HCT116 (cell line): ENCODE measurements at regions not wholly inside any gene's neighbourhood (a gene's known extent, or its start where the extent isn't known, plus 50 kb on each side); places are given as distances from the start of the nearest gene placed in this dataset.

ENCODE experiments used
- ATAC-seq: fragments of 200-7000 bp; cut with Tn5 transposase; 2 replicates; pipeline ENCODE4 v1.9.1; 2020; ENCODE audit warnings: mild to moderate bottlenecking, moderate library complexity
- BruUV-seq: library from RNA; stranded (reverse); fragments of 400-500 nt; replicated peaks from 2 replicates; lab custom pipeline; 2021; lab: Mats Ljungman, UMichigan
- CTCF ChIA-PET: fragments of 300-600 bp; sonication (Branson Sonifier 250); formaldehyde crosslinking; loops from one replicate; lab custom pipeline; 2021; ENCODE audit warnings: antibody characterized with exemption; lab: Charles Lee
- POLR2A ChIA-PET: fragments of 300-600, 350-600 bp; sonication (Branson Sonifier 250); formaldehyde crosslinking; loops from one replicate; lab custom pipeline; 2021; ENCODE audit warnings: antibody characterized with exemption; lab: Charles Lee
- RAD21 ChIA-PET, 2 experiments: fragments of 300-600 bp; sonication (Branson Sonifier 250); formaldehyde crosslinking; loops; one replicate each; lab custom pipeline; 2023; ENCODE audit warnings: low total read pairs in 2 of 2; ENCODE audit not compliant: uncharacterized antibody in 2 of 2, unreplicated experiment in 2 of 2, low non-redundant PET in 1 of 2; lab: Charles Lee
- DNase-seq: peaks from one replicate; pipeline ENCODE4 v3.0.0-alpha.2; 2010; ENCODE audit warnings: low read depth, low spot score
- H2AFZ ChIP-seq: fragments of 200-600 bp; shearing (Covaris generic), sonication (generic); 2 replicates; pipeline ENCODE4 v1.6.1; 2017; ENCODE audit warnings: low read depth, mixed run types, mixed read lengths, antibody characterized with exemption, low read length; ENCODE audit not compliant: poor library complexity, severe bottlenecking
- H3K27ac ChIP-seq: 2 replicates; pipeline ENCODE4 v1.5.1; 2012; ENCODE audit warnings: low read depth, low read length
- H3K27me3 ChIP-seq: fragments of 200-600 bp; sonication (generic); 2 replicates; pipeline ENCODE4 v1.6.1; 2016; ENCODE audit warnings: mixed run types, low read length, mixed read lengths; ENCODE audit not compliant: insufficient read depth
- H3K36me3 ChIP-seq, 2 experiments: fragments of 200-500 bp in 1 of 2; fragments of 200-600 bp in 1 of 2; sonication (Bioruptor generic) in 1 of 2; sonication (generic) in 1 of 2; 2 replicates each; pipeline versions ENCODE4 v1.5.1 to v1.6.1; 2014 to 2016; ENCODE audit warnings: low read length in 2 of 2, inconsistent platforms in 1 of 2, mixed read lengths in 1 of 2, mixed run types in 1 of 2; ENCODE audit not compliant: insufficient read depth in 2 of 2, control insufficient read depth in 1 of 2
- H3K4me1 ChIP-seq, 2 experiments: fragments of 200-600 bp in 1 of 2; sonication (generic) in 1 of 2; 2 replicates each; pipeline versions ENCODE4 v1.5.1 to v1.6.1; 2012 to 2017; ENCODE audit warnings: low read length in 2 of 2, inconsistent platforms in 1 of 2, mild to moderate bottlenecking in 1 of 2, mixed read lengths in 1 of 2, mixed run types in 1 of 2, moderate library complexity in 1 of 2; ENCODE audit not compliant: insufficient read depth in 2 of 2, control insufficient read depth in 1 of 2
- H3K4me2 ChIP-seq: fragments of 200-600 bp; sonication (generic); 2 replicates; pipeline ENCODE4 v1.6.1; 2017; ENCODE audit warnings: mixed run types, low read length, mixed read lengths
- H3K4me3 ChIP-seq, 2 experiments: fragments of 200-600 bp in 1 of 2; sonication (generic) in 1 of 2; replicated peaks in 1 of 2; 2 replicates each; pipeline ENCODE4 v1.5.1; 2011 to 2016; ENCODE audit warnings: low read length in 2 of 2, control low read depth in 1 of 2, low read depth in 1 of 2, mild to moderate bottlenecking in 1 of 2, mixed read lengths in 1 of 2, mixed run types in 1 of 2
- H3K79me2 ChIP-seq: fragments of 200-600 bp; sonication (generic); 2 replicates; pipeline ENCODE4 v1.6.1; 2017; ENCODE audit warnings: mild to moderate bottlenecking, mixed run types, low read length, moderate library complexity, mixed read lengths; ENCODE audit not compliant: insufficient read depth
- H3K9ac ChIP-seq: fragments of 200-600 bp; sonication (generic); 2 replicates; pipeline ENCODE4 v1.6.1; 2016; ENCODE audit warnings: low read length, mixed read lengths
- H3K9me2 ChIP-seq: fragments of 200-600 bp; sonication (generic), shearing (Covaris generic); 2 replicates; pipeline ENCODE4 v1.6.1; 2017; ENCODE audit warnings: mixed run types, mild to moderate bottlenecking, moderate library complexity; ENCODE audit not compliant: insufficient read depth
- H3K9me3 ChIP-seq, 2 experiments: fragments of 200-500 bp in 1 of 2; fragments of 200-600 bp in 1 of 2; sonication (Bioruptor generic) in 1 of 2; sonication (generic) in 1 of 2; 2 replicates each; pipeline ENCODE4 v1.6.1; 2014 to 2017; ENCODE audit warnings: low read length in 2 of 2, mixed read lengths in 2 of 2, inconsistent platforms in 1 of 2, low read depth in 1 of 2, mild to moderate bottlenecking in 1 of 2, mixed run types in 1 of 2, moderate library complexity in 1 of 2; ENCODE audit not compliant: control insufficient read depth in 1 of 2, insufficient read depth in 1 of 2
- H4K20me1 ChIP-seq: fragments of 200-600 bp; sonication (generic), shearing (Covaris generic); 2 replicates; pipeline ENCODE4 v1.6.1; 2017; ENCODE audit warnings: mixed run types, mild to moderate bottlenecking, moderate library complexity; ENCODE audit not compliant: insufficient read depth
- ATF3 ChIP-seq: IDR thresholded peaks from 2 replicates; pipeline ENCODE4 v1.6.1; 2012
- CBX3 ChIP-seq: IDR thresholded peaks from 2 replicates; pipeline ENCODE4 v1.6.1; 2012; ENCODE audit warnings: low read depth
- CTCF ChIP-seq, 3 experiments: fragments of 200-600 bp in 1 of 3; sonication (generic) in 1 of 3; IDR thresholded peaks in 2 of 3; conservative IDR thresholded peaks in 1 of 3; 2 replicates each; pipeline ENCODE4 v1.5.1; 2012 to 2017; ENCODE audit warnings: low read depth in 2 of 3, low read length in 2 of 3, antibody characterized with exemption in 1 of 3, borderline replicate concordance in 1 of 3, control low read depth in 1 of 3, mild to moderate bottlenecking in 1 of 3, mixed read lengths in 1 of 3, mixed run types in 1 of 3, moderate library complexity in 1 of 3; ENCODE audit not compliant: insufficient read depth in 1 of 3
- ELF1 ChIP-seq: IDR thresholded peaks from 2 replicates; pipeline ENCODE4 v1.6.1; 2012; ENCODE audit warnings: low read depth, borderline replicate concordance
- EZH2 ChIP-seq: fragments of 200-600 bp; sonication (generic); IDR thresholded peaks from 2 replicates; pipeline ENCODE4 v1.6.1; 2017; ENCODE audit warnings: antibody characterized with exemption, mixed run types
- FOSL1 ChIP-seq: IDR thresholded peaks from 2 replicates; pipeline ENCODE4 v1.6.1; 2012; ENCODE audit warnings: low read depth
- RAD21 ChIP-seq: IDR thresholded peaks from 2 replicates; pipeline ENCODE4 v1.6.1; 2012; ENCODE audit warnings: low read depth, mild to moderate bottlenecking
- SIN3A ChIP-seq: IDR thresholded peaks from 2 replicates; pipeline ENCODE4 v1.6.1; 2012; ENCODE audit warnings: low read depth
- TCF7L2 ChIP-seq: IDR thresholded peaks from 2 replicates; pipeline ENCODE4 v1.7.0; 2011; ENCODE audit warnings: borderline replicate concordance, inconsistent platforms; ENCODE audit not compliant: insufficient read depth, insufficient read length; ENCODE audit errors: extremely low read depth
- YY1 ChIP-seq: IDR thresholded peaks from 2 replicates; pipeline ENCODE4 v1.6.1; 2011; ENCODE audit warnings: low read length, low read depth, moderate library complexity, mild to moderate bottlenecking; ENCODE audit not compliant: insufficient replicate concordance; ENCODE audit errors: extremely low read depth
- ZBTB33 ChIP-seq: IDR thresholded peaks from 2 replicates; pipeline ENCODE4 v1.6.1; 2011; ENCODE audit warnings: mild to moderate bottlenecking, low read length, moderate library complexity; ENCODE audit not compliant: insufficient replicate concordance; ENCODE audit errors: extremely low read depth
- ZFX ChIP-seq: fragments of 450-650 bp; IDR thresholded peaks from 2 replicates; pipeline ENCODE4 v1.6.1; 2017
- intact Hi-C: fragments of 100-400 bp; cut with micrococcal nuclease; formaldehyde crosslinking; loops from 2 replicates; pipeline ENCODE4 v1.10.0; 2022

GRCh38 chr7:47698386-47698785, 116.5 kb upstream of the TNS3 start:
- no peak overlapping the region for H3K27ac ChIP-seq
- 0 out of 2 replicates have a peak, but pooled peaks cover 4% of the 10 kb centered on the region for H3K9me2 ChIP-seq
- no peaks in the 10 kb centered on the region for H3K36me3 ChIP-seq
- H3K9me3 ChIP-seq, result no peaks in the 10 kb centered on the region
- H4K20me1 ChIP-seq, result no peaks in the 10 kb centered on the region
- DNase-seq (no peak), ATAC-seq (no peak)
- H3K27me3 ChIP-seq, result no peaks in the 10 kb centered on the region
- CTCF ChIA-PET, result no interaction called here
- no peaks in the 10 kb centered on the region for H3K79me2 ChIP-seq
- no peak overlapping the region for H3K4me2 ChIP-seq
- RAD21 ChIA-PET, result no interaction called here
- no peak overlapping the region for H2AFZ ChIP-seq
- intact Hi-C loops, result no loop called here
- TF ChIP-seq TCF7L2 (no peak), SIN3A (no peak), ZBTB33 (no peak), ATF3 (no peak), RAD21 (no peak), CBX3 (no peak), YY1 (no peak), ZFX (no peak), FOSL1 (no peak), CTCF (IDR thresholded peaks at IDR 0.05 in 2 of 3, conservative IDR thresholded peaks at IDR 0.05 in 1 of 3; ENCODE audit: borderline replicate concordance in 1 of 3, insufficient read depth in 1 of 3, low read depth in 2 of 3, low read length in 2 of 3) (no peak), EZH2 (no peak), ELF1 (no peak)
- H3K4me1 ChIP-seq, result no peaks in the 10 kb centered on the region
- H3K9ac ChIP-seq, result no peak overlapping the region
- H3K4me3 ChIP-seq, result no peak overlapping the region
- BruUV-seq, result no TSS peak
- POLR2A ChIA-PET, result no interaction called here
